ENCODE measurements at regions not wholly inside any gene's neighbourhood (a gene's known extent, or its start where the extent isn't known, plus 50 kb on each side); places are given as distances from the start of the nearest gene placed in this dataset.

DNA sequence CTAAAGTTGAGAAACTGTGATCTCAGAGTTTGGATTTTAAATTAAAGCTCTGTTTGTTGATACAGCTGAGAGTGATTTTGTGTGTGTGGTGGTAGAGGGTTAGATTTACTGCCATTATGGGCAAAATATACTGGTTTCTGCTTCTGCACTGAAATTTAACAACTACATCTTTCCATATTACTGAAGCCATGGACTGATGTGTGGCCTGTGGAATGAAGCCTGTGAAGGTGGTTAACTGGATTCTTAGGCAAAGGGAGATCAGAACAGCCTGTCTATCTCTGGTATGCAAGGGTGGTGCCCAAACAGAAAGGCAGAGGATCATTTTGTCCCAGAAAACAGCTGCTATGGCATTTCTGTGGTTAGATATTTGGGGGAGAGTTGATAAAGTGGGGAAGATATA, 297.3 kb upstream of the THBS1 start:
- TF ChIP-seq POLR2A (IDR thresholded peaks at IDR 0.05): no peak
- TF ChIP-seq, protein P1, sequence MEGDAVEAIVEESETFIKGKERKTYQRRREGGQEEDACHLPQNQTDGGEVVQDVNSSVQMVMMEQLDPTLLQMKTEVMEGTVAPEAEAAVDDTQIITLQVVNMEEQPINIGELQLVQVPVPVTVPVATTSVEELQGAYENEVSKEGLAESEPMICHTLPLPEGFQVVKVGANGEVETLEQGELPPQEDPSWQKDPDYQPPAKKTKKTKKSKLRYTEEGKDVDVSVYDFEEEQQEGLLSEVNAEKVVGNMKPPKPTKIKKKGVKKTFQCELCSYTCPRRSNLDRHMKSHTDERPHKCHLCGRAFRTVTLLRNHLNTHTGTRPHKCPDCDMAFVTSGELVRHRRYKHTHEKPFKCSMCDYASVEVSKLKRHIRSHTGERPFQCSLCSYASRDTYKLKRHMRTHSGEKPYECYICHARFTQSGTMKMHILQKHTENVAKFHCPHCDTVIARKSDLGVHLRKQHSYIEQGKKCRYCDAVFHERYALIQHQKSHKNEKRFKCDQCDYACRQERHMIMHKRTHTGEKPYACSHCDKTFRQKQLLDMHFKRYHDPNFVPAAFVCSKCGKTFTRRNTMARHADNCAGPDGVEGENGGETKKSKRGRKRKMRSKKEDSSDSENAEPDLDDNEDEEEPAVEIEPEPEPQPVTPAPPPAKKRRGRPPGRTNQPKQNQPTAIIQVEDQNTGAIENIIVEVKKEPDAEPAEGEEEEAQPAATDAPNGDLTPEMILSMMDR (IDR thresholded peaks at IDR 0.05): no peak
